ENCODE measurements at regions not wholly inside any gene's neighbourhood (a gene's known extent, or its start where the extent isn't known, plus 50 kb on each side); places are given as distances from the start of the nearest gene placed in this dataset.

- TF ChIP-seq CTCF (IDR thresholded peaks at IDR 0.05), result no peak
- H3K27ac ChIP-seq, result no peak overlapping the region
- H3K9me3 ChIP-seq, result no peaks in the 10 kb centered on the region
- DNase-seq (no peak), ATAC-seq (no peak)
- no peak overlapping the region for H3K4me3 ChIP-seq
- H3K36me3 ChIP-seq, result no peaks in the 10 kb centered on the region
- no peaks in the 10 kb centered on the region for H3K27me3 ChIP-seq
- intact Hi-C loops (cut with DNase I), result no loop called here
- H3K4me1 ChIP-seq, result no peaks in the 10 kb centered on the region
These were observed 483.2 kb downstream of the QKI start for GRCh38 chr6:163897669-163898068.

GRCh38 chr6:163897030-163897429 lies 482.5 kb downstream of the QKI start:
- no peaks in the 10 kb centered on the region for H3K27me3 ChIP-seq

GRCh38 chr6:163895162-163895561 lies 480.6 kb downstream of the QKI start:
- ATAC-seq (no peak), DNase-seq (no peak)
- Histone ChIP-seq H3K27me3 (no peaks in the 10 kb centered on the region), H3K4me3 (no peak overlapping the region), H3K4me1 (no peaks in the 10 kb centered on the region), H3K27ac (no peak overlapping the region), H3K9me3 (no peaks in the 10 kb centered on the region), H3K36me3 (no peaks in the 10 kb centered on the region)
- no peak for TF ChIP-seq CTCF (IDR thresholded peaks at IDR 0.05)
- intact Hi-C loops (cut with DNase I), result no loop called here

More at GRCh38 chr6:163897030-163897429, 482.5 kb downstream of the QKI start:
- DNase-seq, result no peak
- no peak overlapping the region for H3K4me3 ChIP-seq
- no peak for ATAC-seq
- TF ChIP-seq CTCF (IDR thresholded peaks at IDR 0.05), result no peak
- intact Hi-C loops (cut with DNase I), result no loop called here
- H3K9me3 ChIP-seq, result no peaks in the 10 kb centered on the region
- H3K4me1 ChIP-seq, result no peaks in the 10 kb centered on the region
- no peak overlapping the region for H3K27ac ChIP-seq
- no peaks in the 10 kb centered on the region for H3K36me3 ChIP-seq

- Histone ChIP-seq H3K27me3 (no peaks in the 10 kb centered on the region), H3K4me1 (no peaks in the 10 kb centered on the region), H3K27ac (no peak overlapping the region), H3K9me3 (no peaks in the 10 kb centered on the region), H3K36me3 (no peaks in the 10 kb centered on the region), H3K4me3 (no peak overlapping the region)
- no peak for TF ChIP-seq CTCF (IDR thresholded peaks at IDR 0.05)
- intact Hi-C loops (cut with DNase I), result no loop called here
- ATAC-seq (no peak), DNase-seq (no peak)
These were observed 479.2 kb downstream of the QKI start for GRCh38 chr6:163893609-163894189.

- intact Hi-C loops (cut with DNase I), result no loop called here
- Histone ChIP-seq H3K27ac (no peak overlapping the region), H3K36me3 (no peaks in the 10 kb centered on the region), H3K4me1 (no peaks in the 10 kb centered on the region), H3K4me3 (no peak overlapping the region), H3K9me3 (no peaks in the 10 kb centered on the region), H3K27me3 (no peaks in the 10 kb centered on the region)
- no peak for TF ChIP-seq CTCF (IDR thresholded peaks at IDR 0.05)
- DNase-seq (peak in 1 of 4 donors; percentile 53), ATAC-seq (no peak)
These were observed 478.5 kb downstream of the QKI start for GRCh38 chr6:163892824-163893561.
